HG03558 (cell line): ENCODE measurements at regions not wholly inside any gene's neighbourhood (a gene's known extent, or its start where the extent isn't known, plus 50 kb on each side); places are given as distances from the start of the nearest gene placed in this dataset.
"Not testable (repeated sequence)": the region's sequence is repeated elsewhere in the genome, so short reads cannot be mapped to it uniquely, and the experiment has no call there.

ENCODE experiments used
- ATAC-seq: cut with Tn5 transposase; IDR thresholded peaks from one replicate; pipeline ENCODE4 v1.9.1; 2021; ENCODE audit warnings: moderate number of reproducible peaks; ENCODE audit not compliant: unreplicated experiment; ENCODE audit errors: extremely low read depth

DNA sequence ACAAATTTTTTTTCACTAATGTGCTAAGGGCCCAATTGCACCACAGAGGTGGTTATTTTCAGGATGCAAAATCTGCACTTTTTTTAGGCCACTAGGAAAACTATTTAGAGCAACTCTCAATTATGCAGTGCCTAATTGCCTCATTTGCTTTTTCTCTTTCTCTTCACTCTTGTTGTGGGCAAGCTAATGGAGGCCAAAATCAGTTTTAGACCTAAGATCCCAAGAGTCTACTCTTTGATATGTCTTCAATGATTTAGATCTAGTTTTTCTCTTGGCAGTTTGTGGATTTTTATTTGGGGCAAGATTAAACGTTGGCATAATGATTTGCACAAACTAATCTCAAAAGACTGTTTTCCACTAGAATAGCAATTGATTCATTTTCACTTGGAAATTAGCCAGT lies 1996.9 kb downstream of the LRRC4C start:
- no peak for ATAC-seq

DNA sequence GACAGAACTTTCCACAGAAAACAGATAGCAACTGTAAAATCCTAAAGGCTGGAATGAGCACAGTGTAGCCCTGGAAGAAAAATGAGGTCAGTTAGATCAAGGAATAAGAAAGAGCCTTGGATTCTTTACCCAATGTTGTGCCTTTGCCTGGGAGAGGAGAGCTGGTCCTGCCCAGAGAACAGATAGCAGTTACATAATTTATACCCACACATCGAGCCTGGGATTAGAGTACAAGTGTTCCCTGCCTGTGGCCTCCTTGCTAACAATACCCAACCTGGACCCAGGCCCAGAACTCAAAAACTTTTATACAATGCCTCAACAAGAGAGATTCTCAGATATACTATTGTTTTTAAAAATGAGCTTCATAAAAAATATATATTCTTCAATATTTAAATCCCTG lies 1998.4 kb downstream of the LRRC4C start:
- no peak for ATAC-seq

DNA sequence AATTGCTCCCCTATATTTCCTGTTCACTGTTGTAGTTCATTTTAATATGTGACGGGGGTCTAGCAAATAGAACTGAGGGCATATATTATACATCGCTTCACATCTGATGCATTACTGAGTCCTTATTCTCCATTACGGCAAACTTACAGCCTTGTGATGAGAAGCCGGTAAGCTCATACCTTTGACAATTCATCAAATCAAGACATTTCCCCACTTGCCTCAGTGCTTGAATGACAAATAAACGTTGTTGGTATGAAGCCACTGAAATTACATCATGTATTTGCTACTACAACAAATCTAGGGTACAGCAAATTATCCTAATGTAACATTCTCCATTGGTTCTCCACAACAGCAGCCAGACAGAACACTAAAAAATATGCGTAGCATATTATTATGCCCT lies 1999.8 kb downstream of the LRRC4C start:
- no peak for ATAC-seq

DNA sequence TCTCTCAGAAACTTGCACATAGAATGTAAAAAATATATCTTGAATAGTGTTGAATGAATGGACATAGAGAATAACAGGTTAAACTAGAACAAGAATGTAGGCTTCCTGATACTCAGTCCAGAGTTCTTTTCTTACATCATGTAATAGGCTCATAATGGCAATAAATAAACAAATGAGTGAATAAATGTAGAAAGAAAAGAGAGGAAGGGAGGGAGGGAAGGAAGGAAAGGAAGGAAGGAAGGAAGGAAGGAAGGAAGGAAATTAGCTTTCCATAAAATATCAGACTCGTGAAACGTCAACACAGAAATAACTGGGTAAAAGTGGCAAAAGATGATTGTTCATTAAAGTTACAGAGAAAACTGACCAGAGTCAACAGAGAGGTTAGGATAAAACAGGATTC lies 2001.0 kb downstream of the LRRC4C start:
- no peak for ATAC-seq

DNA sequence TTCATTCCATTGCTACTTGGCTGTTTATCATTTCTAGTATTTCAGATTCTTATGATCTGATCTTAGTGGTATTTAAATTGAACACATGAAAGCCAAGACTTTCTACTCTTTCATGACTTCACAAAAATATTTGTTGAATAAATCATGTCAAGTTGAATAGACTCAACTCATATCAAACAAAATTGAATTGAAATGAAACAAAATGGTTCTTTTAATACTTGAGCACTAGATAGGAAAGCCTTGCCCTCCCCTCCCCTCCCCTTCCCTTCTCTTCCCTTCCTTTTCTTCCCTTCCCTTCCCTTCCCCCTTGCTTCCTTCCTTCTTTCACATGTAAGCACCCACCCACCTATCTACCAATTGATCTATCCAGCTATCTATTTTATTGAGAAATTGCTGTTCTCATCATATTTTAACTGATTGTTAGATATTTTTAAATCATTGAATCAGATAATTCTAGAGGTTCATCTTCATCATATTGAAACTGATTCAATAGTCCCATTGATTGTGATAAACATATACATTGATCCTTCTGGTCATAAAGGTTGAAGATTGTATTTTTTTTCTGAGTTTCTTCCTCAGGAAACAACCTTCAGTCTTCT lies 2015.9 kb downstream of the LRRC4C start:
- ATAC-seq: no peak

DNA sequence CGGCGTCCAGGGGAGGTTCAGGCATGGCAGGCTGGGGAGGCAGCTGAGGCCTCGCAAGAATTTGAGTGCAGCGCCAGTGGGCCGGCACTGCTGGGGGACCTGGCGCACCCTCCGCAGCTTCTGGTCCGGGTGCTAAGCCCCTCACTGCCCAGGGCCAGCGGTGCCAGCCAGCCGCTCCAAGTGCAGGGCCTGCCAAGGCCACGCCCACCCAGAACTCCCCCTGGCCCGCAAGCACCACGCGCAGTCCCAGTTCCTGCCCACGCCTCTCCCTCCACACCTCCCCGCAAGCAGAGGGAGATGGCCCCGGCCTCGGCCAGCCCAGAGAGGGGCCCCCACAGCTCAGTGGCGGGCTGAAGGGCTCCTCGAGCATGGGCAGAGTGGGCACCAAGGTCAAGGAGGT lies 2017.3 kb downstream of the LRRC4C start:
- ATAC-seq: no peak

DNA sequence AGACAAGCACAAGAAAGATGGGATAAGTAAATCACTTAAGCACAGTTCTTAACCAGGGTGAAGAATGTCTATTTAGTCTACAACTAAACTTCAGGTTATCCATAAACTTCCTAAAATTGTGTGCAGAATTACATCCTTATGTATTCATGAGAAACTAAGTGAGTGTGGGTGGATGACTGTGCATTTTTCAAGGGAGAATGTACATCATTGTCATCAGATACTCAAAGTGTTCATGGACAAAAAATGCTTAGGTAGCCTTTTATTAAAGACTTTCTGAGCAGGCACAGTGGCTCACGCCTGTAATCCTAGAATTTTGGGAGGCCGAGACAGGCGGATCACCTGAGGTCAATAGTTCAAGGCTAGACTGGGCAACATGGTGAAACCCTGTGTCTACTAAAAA lies 2023.8 kb downstream of the LRRC4C start:
- ATAC-seq: no peak

DNA sequence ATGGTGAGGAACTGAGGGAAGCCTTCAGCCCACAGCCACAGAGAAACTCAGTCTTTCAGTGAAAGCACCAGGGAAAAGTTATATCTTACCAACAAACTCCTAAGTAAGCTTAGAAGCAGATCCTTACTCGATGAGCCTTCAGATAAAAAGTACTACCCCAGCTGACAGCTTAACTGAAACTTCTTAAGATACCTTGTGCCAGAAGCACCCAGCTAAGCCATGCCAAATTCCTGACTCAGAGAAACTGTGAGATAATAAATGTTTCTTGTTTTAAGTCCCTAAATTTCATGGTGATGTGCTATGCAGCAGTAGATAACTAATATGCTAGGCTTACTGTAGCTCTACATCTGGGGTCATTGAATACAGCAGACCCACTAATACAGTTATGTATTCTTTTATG lies 2025.0 kb downstream of the LRRC4C start:
- ATAC-seq: no peak

DNA sequence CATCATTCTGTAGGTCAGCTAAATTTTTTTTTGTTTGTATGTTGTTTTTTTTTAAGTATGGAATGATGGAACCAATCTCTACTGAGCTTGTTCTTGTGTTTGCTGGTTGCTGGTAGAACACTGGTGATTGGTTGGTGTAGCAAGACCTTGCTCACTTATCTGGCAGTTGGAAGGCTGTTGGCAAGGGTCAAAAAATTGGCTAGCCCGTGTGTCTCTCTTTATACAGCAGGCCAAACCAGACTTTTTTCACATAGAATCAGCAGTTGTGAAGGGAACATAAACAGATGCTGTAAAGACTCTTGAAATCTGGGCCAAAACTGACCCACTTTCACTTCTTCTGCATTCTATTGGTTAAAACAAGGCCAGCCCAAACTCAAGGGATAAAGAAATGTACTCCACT lies 2026.5 kb downstream of the LRRC4C start:
- no peak for ATAC-seq

DNA sequence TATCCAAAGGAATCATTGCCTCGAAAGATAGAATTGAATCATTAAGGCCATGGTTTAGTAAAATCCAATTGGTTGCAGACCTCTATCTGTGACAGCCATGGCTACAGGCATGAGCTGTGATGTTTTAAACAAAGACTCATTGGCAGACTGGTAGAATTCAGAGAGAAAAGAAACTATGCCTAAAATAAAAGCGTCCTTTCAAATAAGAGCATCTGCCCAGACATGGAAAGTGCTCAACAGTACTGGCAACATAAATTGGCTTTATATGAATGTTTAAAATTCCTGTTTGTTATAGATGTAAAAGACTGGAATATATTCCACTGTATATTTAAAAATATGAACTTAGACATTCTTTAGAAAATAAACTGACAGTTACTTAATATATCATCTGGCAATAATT lies 2034.2 kb downstream of the LRRC4C start:
- ATAC-seq: no peak

DNA sequence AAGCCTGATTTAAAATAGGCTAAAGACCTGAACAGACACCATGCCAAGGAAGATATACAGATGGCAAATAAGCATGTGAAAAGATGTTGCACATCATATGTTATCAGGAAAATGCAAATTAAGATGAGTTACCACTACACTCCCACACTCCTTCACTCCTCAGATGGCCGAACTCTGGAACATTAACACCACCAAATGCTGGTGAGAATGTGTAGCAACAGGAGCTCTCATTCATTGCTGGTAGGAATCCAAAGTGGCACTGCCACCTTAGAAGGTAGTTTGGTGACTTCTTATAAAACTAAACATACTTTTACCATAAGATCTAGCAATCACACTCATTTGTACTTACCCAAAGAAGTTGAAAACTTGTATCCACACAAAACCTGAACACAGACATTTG lies 2047.3 kb downstream of the LRRC4C start:
- ATAC-seq: no peak

DNA sequence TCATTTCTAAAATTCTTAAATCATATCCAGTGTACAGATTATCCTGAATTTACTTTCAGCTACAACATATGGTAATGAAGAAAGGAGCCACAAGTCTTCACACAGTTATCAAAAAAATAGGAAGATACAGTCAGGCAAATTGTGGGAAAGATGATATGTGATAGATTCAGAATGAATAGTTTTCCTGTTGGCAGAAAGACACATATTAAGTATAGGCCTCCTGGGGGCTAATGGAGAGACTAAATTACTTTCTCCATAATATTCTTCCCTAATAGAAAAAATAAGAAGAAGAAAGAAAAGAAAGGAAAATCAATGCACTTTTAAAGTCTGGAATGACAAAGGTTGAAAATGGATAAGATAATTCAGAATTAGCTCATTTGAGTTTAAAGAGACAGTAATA lies 2073.5 kb downstream of the LRRC4C start:
- no peak for ATAC-seq

DNA sequence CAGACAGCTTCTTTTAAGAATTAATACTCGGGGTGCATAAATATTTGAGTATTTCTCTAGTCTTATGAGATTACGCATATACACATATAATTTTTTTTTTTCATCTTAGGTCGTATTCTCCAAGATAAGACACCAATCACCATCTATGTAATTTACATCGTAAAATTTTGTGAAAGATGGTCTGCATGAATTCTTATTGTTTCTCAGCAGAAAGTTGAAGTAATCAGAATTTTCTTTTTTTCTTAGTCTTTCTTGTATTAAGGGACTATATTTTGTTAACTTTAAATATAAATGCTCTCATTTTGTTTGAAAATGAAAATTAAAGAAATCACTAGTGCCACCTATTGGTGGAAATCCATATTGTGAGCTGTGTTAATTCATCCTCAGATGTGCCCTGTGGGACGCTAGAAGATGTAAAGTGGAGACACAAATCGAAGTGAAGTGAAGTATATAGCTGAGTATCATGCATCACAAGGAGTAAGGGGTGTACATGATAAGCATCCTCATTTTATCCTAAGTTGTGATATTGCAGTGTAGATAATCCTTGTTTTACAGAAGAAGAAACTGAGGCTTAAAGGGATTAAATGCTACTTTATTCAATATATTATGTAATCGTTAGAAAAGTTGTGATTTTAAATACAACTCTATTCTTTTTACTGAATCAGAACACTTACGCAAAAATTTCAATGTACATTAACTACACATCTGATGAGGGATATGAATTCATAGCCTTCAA lies 2084.3 kb downstream of the LRRC4C start:
- no peak for ATAC-seq

DNA sequence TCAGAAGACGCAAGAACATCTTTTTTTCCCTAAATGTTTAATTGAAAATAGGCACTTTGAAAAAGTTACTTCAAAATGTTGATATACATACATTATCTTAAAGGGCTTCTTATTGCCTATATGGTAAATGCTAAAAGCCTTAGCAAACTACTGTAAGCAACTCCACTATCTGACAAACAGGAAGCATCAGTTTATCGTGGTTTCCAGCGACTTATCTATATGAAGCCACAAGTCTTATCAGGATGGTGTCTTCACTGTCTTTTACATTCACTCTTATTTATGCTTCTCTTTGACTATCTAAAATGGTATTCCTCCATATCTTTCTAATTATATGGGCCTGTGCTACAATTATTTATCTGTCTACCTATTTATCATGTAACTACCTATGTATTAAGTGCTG lies 2091.9 kb downstream of the LRRC4C start:
- ATAC-seq: no peak

DNA sequence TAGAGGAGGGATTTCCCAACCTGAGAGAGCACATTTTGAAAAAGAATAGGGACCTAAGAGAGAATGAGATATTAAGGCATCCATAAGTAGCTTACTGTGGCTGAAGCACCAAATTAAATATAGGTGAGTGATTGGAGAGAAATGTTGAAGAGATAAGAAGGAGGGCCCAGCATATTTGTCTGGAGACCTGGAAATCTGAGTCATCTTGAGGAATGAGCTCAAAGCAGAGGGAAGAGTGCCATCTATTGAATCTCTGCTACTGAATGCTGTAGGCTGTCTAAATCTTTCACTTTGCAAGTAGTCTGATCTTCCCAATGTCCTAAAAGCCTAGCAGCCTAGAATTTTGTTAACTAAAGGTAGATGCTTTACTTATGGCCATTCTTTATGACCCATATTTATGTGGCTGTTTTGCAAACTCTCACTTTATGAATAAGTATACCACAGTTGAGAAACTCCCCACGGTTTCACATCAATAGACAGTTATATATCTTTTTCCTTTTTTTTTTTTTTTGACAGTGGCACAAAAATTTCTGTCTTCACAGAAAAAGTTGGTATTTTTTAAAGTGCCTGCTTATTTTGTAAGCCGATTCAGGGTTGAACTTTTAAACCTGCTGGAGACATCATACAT lies 2093.5 kb downstream of the LRRC4C start:
- ATAC-seq: no peak

DNA sequence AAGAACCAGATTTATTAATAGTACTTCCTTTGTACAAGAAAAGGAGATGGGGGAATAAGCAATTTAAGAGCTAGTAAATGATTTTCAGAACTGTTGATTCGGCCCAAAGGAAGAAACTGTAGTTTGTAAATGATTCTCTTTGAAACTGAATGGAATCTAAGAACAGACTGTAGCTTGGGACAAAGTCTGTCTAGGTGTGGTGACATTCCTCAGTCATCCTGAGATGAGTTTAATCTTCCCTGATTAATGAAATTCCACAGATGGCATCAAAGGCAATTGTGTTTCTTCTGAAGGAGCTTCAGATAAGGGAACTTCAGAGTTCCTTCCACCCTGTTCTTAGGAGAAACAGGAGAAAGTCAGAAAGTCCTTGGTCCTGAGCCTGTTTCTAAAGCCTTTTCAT lies 2095.9 kb downstream of the LRRC4C start:
- no peak for ATAC-seq

DNA sequence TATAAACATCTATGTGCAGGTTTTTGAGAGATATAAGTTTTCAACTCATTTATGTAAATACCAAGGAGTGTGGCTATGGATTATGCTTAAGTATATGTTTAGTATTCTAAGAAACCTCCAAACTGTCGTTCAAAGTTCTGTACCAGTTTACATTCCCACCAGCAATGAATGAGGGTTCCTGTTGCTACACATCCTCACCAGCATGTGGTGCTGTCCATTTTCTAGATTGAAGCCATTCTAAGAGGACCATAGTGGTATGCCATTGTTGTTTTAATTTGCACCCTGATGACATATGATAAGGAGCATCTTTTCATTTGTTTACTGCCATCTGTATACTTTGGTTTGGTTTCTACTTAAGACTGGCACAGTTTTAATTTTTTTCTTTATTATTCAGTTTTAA lies 2097.9 kb downstream of the LRRC4C start:
- no peak for ATAC-seq

DNA sequence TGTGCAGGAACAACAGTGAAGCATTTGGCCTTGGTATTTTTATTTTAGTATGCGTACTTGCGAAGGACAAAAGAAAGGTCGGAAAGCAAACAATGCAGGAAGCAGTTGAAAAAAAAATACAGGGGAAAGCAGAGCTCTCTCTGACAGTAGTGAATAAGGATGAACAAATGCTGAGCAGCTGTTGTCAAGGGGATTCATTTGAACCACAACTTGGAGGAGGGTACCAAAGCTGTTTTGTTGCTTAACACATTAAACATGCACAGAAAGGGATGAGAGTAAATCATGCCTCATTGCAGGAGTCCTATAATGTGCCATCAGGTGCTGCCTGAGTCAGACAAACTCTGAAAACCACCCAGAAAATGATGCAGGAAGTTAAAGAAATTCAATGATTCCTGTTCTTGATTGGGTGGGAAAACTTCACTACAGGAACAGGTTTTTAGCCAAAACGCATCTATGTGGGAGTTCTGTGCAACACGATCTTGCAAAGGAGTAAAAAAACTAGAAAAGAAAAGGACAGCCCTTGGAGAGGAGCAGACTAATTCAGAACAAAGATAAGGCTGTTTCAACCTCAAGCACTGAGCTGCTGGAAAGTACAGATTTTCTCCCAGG lies 2113.5 kb downstream of the LRRC4C start:
- no peak for ATAC-seq

DNA sequence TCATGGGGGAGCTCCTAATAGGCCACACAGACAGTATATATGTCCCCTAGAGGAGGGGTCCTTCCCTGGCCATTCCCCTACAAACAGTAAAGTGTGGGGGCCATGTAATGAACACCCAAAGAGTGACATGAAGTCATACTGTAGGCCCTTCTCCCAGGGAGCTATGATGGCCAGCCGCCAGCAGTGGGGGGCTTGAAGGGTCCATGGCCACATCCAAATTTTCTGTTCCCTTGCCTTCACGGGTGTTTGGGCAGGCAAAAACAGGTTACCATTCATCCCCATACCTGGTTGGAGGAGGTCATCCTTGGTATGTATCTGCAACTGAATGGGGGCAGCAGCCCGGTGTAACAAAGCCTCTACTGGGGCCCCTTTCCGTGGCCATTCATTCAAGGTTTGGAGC lies 2118.0 kb downstream of the LRRC4C start:
- ATAC-seq: no peak

DNA sequence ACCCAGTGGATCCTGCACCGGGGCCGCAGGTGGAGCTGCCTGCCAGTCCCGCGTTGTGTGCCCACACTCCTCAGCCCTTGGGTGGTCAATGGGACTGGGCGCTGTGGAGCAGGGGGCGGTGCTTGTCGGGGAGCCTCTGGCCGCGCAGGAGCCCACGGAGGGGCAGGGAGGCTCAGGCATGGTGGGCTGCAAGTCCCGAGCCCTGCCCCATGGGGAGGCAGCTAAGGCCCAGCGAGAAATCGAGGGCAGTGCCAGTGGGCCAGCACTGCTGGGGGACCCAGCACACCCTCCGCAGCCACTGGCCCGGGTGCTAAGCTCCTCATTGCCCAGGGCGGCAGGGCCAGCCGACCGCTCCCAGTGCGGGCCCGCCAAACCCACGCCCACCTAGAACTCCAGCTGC lies 2126.4 kb downstream of the LRRC4C start:
- not testable (repeated sequence) for ATAC-seq

DNA sequence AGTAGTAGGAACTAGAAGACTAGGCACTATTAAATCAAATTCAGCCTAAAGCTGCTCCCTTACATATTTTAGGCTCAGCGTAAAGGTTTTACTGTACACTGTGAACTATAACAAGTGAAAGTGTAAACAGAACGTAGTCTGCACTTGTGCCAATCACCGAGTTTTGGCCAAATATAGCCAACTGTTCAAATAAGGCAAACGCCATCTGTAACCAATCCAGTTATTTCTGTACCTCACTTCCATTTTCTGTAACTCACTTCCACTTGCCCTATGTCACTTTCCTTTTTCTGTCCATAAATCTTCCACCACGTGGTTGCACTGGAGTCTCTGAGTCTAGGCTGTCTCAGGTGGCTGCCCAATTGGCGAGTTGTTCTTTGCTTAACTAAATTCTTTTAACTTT lies 2132.2 kb downstream of the LRRC4C start:
- no peak for ATAC-seq
